SK-N-SH (cell line): ENCODE measurements at regions not wholly inside any gene's neighbourhood (a gene's known extent, or its start where the extent isn't known, plus 50 kb on each side); places are given as distances from the start of the nearest gene placed in this dataset.

Experiments
- CTCF ChIA-PET: fragments of 300-600, 350-600 bp; formaldehyde crosslinking; extraction: SDS; loops from one replicate; lab custom pipeline; 2021; lab: Yijun Ruan, JAX
- POLR2A ChIA-PET: fragments of 350-600 bp; sonication (Branson Sonifier 250); formaldehyde crosslinking; extraction: SDS; loops from one replicate; lab custom pipeline; 2020; ENCODE audit warnings: antibody characterized with exemption, inconsistent platforms; lab: Yijun Ruan, JAX
- DNase-seq: peaks from one replicate; pipeline ENCODE4 v3.0.0; 2012
- H2AFZ ChIP-seq: fragments of 200-600 bp; sonication (generic); 2 replicates; pipeline ENCODE4 v1.8.1; 2016; ENCODE audit warnings: antibody characterized with exemption, mild to moderate bottlenecking, low read depth
- H3F3A ChIP-seq: fragments of 200-600 bp; sonication (generic); replicated peaks from 2 replicates; pipeline ENCODE3; 2016; ENCODE audit warnings: antibody characterized with exemption, mild to moderate bottlenecking; ENCODE audit not compliant: insufficient read depth
- H3K27ac ChIP-seq, 2 experiments: fragments of 200-500 bp in 1 of 2; fragments of 200-600 bp in 1 of 2; sonication (Bioruptor generic) in 1 of 2; sonication (generic), shearing (Covaris generic) in 1 of 2; 2 replicates each; pipeline versions ENCODE4 v1.5.1 to v1.6.1; 2014 to 2016; ENCODE audit warnings: low read depth in 2 of 2, inconsistent platforms in 1 of 2, low read length in 1 of 2, mild to moderate bottlenecking in 1 of 2, mixed read lengths in 1 of 2
- H3K27me3 ChIP-seq: fragments of 200-600 bp; sonication (generic), shearing (Covaris generic); 2 replicates; pipeline ENCODE4 v1.6.1; 2016; ENCODE audit warnings: mixed run types; ENCODE audit not compliant: insufficient read depth
- H3K36me3 ChIP-seq, 2 experiments: fragments of 200-500 bp in 1 of 2; fragments of 200-600 bp in 1 of 2; sonication (Bioruptor generic) in 1 of 2; sonication (generic) in 1 of 2; replicated peaks in 1 of 2; 2 replicates each; pipeline versions ENCODE3 to v1.5.1; 2014 to 2016; ENCODE audit warnings: low read length in 1 of 2, mild to moderate bottlenecking in 1 of 2; ENCODE audit not compliant: insufficient read depth in 2 of 2, control insufficient read depth in 1 of 2
- H3K4me1 ChIP-seq, 2 experiments: fragments of 200-500 bp in 1 of 2; fragments of 200-600 bp in 1 of 2; sonication (Bioruptor generic) in 1 of 2; sonication (generic), shearing (Covaris generic) in 1 of 2; 2 replicates each; pipeline versions ENCODE4 v1.5.1 to v1.6.1; 2014 to 2016; ENCODE audit warnings: low read depth in 1 of 2, low read length in 1 of 2, mixed run types in 1 of 2; ENCODE audit not compliant: insufficient read depth in 2 of 2, control insufficient read depth in 1 of 2
- H3K4me2 ChIP-seq: fragments of 200-600 bp; sonication (generic), shearing (Covaris generic); 2 replicates; pipeline ENCODE4 v1.6.1; 2017; ENCODE audit warnings: mixed run types
- H3K4me3 ChIP-seq, 2 experiments: fragments of 200-500 bp in 1 of 2; fragments of 200-600 bp in 1 of 2; sonication (Bioruptor generic) in 1 of 2; sonication (generic), shearing (Covaris generic) in 1 of 2; 2 replicates each; pipeline versions ENCODE4 v1.5.1 to v1.8.1; 2014 to 2016; ENCODE audit warnings: low read depth in 2 of 2, inconsistent platforms in 1 of 2, low read length in 1 of 2, mild to moderate bottlenecking in 1 of 2, mixed read lengths in 1 of 2, moderate library complexity in 1 of 2
- H3K79me2 ChIP-seq: fragments of 200-600 bp; sonication (generic); 2 replicates; pipeline ENCODE4 v1.8.1; 2017; ENCODE audit warnings: mild to moderate bottlenecking; ENCODE audit not compliant: insufficient read depth
- H3K9ac ChIP-seq: fragments of 200-600 bp; sonication (generic); 2 replicates; pipeline ENCODE4 v1.6.1; 2017; ENCODE audit warnings: mixed run types
- H3K9me2 ChIP-seq: fragments of 200-600 bp; sonication (generic); 2 replicates; pipeline ENCODE4 v1.6.1; 2017; ENCODE audit warnings: mixed run types
- H3K9me3 ChIP-seq: fragments of 200-600 bp; sonication (generic); 2 replicates; pipeline ENCODE4 v1.6.1; 2017; ENCODE audit warnings: mixed run types, mild to moderate bottlenecking, moderate library complexity
- H4K20me1 ChIP-seq: fragments of 200-600 bp; sonication (generic); 2 replicates; pipeline ENCODE4 v1.6.1; 2017; ENCODE audit warnings: mild to moderate bottlenecking, mixed run types; ENCODE audit not compliant: insufficient read depth
- CTCF ChIP-seq: fragments of 200-600 bp; sonication (generic); IDR thresholded peaks from 2 replicates; pipeline ENCODE4 v1.6.1; 2017; ENCODE audit warnings: antibody characterized with exemption, mild to moderate bottlenecking, moderate library complexity
- ELF1 ChIP-seq: IDR thresholded peaks from 2 replicates; pipeline ENCODE4 v1.4.0; 2012
- EZH2phosphoT487 ChIP-seq: fragments of 200-600 bp; sonication (generic); IDR thresholded peaks from 2 replicates; pipeline ENCODE4 v1.6.1; 2017; ENCODE audit warnings: low read depth, mixed run types, mild to moderate bottlenecking, antibody characterized with exemption, moderate library complexity, borderline replicate concordance
- GATA2 ChIP-seq: sonication (generic); formaldehyde crosslinking; IDR thresholded peaks from 2 replicates; pipeline ENCODE4 v1.5.0; 2020; ENCODE audit warnings: mild to moderate bottlenecking, missing genetic modification reagents
- IRF3 ChIP-seq: fragments of 150-350 bp; IDR thresholded peaks from 2 replicates; pipeline ENCODE4 v1.6.1; 2016; ENCODE audit warnings: mild to moderate bottlenecking, low read depth, low read length
- JUND ChIP-seq: IDR thresholded peaks from 2 replicates; pipeline ENCODE4 v1.4.0; 2012
- MAX ChIP-seq: IDR thresholded peaks from 2 replicates; pipeline ENCODE4 v1.4.0; 2012; ENCODE audit warnings: low read depth
- MXI1 ChIP-seq: IDR thresholded peaks from 2 replicates; pipeline ENCODE4 v1.6.1; 2012; ENCODE audit warnings: mild to moderate bottlenecking, low read depth, low read length, improper control_type of control experiment
- TCF12 ChIP-seq: IDR thresholded peaks from 2 replicates; pipeline ENCODE4 v1.4.0; 2012
- YY1 ChIP-seq: IDR thresholded peaks from 2 replicates; pipeline ENCODE4 v1.4.0; 2012; ENCODE audit warnings: low read depth, mild to moderate bottlenecking
- WGBS: methylation state at CpG from one replicate; pipeline ENCODE4 v1.1.6; 2017; ENCODE audit warnings: low lambda C conversion rate; 5-methylcytosine and 5-hydroxymethylcytosine counted together
- TF ChIP-seq, protein P1 (sequence below): IDR thresholded peaks from 2 replicates; pipeline ENCODE4 v1.4.0; 2012; ENCODE audit warnings: low read depth, borderline replicate concordance
- TF ChIP-seq, protein P2 (sequence below): IDR thresholded peaks from 2 replicates; pipeline ENCODE4 v1.4.0; 2012; ENCODE audit warnings: low read depth, borderline replicate concordance

DNA sequence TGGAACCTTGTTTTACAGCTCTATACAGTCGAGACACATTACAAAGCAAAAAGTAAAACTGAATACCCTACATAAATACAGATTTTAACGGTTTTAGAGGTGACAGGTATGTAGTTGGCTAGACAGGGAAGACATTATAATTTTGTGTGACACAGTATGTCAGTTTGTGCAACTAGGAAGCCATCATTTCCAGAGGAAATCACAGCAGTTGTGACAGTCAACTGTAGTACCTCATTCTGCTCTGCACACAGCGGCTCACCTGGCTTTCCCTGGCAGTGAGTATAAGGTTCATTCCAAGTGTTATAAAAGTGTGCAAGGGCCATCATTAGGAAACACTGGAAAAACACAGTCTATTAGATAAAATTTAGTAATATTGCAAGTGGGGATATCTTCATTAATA lies 501.6 kb upstream of the PHF14 start (continued):
- no peak for TF ChIP-seq CTCF
- no peak for TF ChIP-seq EZH2phosphoT487
- no peak for TF ChIP-seq MXI1
- TF ChIP-seq, protein P1, sequence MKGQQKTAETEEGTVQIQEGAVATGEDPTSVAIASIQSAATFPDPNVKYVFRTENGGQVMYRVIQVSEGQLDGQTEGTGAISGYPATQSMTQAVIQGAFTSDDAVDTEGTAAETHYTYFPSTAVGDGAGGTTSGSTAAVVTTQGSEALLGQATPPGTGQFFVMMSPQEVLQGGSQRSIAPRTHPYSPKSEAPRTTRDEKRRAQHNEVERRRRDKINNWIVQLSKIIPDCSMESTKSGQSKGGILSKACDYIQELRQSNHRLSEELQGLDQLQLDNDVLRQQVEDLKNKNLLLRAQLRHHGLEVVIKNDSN = no peak
- no peak for TF ChIP-seq TCF12
- TF ChIP-seq, all 33 proteins: peak for 0

DNA sequence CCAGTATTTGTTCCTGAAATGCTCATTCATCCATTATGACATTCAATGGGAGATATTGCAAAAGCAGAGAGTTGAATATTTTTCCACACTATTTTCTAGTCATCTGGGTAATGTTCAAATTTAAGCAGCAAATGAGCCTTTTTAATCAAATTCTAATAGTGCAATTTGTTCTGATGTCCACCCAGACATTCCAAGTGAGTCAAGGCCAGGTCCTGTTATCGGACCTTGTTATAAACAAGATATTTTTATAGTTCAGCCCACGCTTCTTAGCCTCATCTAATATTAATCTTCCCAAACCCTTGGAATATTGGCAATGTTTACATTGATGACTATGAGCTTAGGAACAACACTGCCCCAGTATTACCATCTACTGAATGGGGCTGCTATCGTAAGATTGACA lies 500.1 kb upstream of the PHF14 start:
- POLR2A ChIA-PET = no interaction called here
- H3K4me3 ChIP-seq = no peak overlapping the region
- H3K9ac ChIP-seq = no peak overlapping the region
- peaks cover 0 to 11% of the 10 kb centered on the region in 2 experiments; a peak in 2 of 4 replicates for H3K4me1 ChIP-seq
- DNase-seq = no peak
- no peak overlapping the region for H2AFZ ChIP-seq
- no peaks in the 10 kb centered on the region for H4K20me1 ChIP-seq
- no peaks in the 10 kb centered on the region for H3K9me2 ChIP-seq
- H3F3A ChIP-seq = no peaks in the 10 kb centered on the region
- 45% methylated on average over 3 of the region's 3 CpGs for WGBS
- no peaks in the 10 kb centered on the region for H3K36me3 ChIP-seq
- CTCF ChIA-PET = interaction anchor here (1.2 kb wide), 1 partner anchor 9 kb away, joined by 4 read pairs; no protein-coding TSS in a partner anchor
- no peak overlapping the region for H3K27ac ChIP-seq
- no peaks in the 10 kb centered on the region for H3K27me3 ChIP-seq
- no peaks in the 10 kb centered on the region for H3K79me2 ChIP-seq
- H3K9me3 ChIP-seq = no peaks in the 10 kb centered on the region; the same call in 1 of the 2 replicates
- TF ChIP-seq GATA2 (CRISPR knock-in tag) (no peak), MAX (no peak), ELF1 (no peak), YY1 (no peak), IRF3 (no peak), JUND (no peak)
- TF ChIP-seq, protein P2, sequence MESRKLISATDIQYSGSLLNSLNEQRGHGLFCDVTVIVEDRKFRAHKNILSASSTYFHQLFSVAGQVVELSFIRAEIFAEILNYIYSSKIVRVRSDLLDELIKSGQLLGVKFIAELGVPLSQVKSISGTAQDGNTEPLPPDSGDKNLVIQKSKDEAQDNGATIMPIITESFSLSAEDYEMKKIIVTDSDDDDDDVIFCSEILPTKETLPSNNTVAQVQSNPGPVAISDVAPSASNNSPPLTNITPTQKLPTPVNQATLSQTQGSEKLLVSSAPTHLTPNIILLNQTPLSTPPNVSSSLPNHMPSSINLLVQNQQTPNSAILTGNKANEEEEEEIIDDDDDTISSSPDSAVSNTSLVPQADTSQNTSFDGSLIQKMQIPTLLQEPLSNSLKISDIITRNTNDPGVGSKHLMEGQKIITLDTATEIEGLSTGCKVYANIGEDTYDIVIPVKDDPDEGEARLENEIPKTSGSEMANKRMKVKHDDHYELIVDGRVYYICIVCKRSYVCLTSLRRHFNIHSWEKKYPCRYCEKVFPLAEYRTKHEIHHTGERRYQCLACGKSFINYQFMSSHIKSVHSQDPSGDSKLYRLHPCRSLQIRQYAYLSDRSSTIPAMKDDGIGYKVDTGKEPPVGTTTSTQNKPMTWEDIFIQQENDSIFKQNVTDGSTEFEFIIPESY = no peak
- TF ChIP-seq, all 33 proteins: peak for 0
- H3K4me2 ChIP-seq = no peak overlapping the region
